Glomerular visceral epithelial cell (primary cell): ENCODE measurements at regions not wholly inside any gene's neighbourhood (a gene's known extent, or its start where the extent isn't known, plus 50 kb on each side); places are given as distances from the start of the nearest gene placed in this dataset.

Experiments
- DNase-seq: peaks from one replicate; pipeline ENCODE4 v3.0.0-alpha.2; 2016; ENCODE audit errors: extremely low spot score

DNA sequence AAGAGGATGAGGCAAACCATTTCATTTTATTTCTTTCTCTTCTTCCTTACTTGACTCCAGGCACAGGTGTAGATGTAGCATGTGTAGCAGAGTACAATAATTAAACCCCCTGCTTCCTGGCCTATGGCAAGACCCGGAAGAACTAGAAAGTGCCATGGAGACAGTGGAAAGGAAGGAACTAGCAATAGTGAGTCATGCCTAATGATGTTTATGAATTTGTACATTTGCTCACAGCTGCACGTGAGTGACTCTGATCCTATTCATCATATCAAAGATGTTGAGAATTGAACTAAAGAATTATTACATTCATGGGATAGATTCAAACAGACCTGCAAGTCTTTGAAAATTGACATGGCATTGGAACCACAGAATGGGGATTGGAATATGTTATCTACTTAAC lies 2233.9 kb upstream of the TENM3 start:
- no peak for DNase-seq

DNA sequence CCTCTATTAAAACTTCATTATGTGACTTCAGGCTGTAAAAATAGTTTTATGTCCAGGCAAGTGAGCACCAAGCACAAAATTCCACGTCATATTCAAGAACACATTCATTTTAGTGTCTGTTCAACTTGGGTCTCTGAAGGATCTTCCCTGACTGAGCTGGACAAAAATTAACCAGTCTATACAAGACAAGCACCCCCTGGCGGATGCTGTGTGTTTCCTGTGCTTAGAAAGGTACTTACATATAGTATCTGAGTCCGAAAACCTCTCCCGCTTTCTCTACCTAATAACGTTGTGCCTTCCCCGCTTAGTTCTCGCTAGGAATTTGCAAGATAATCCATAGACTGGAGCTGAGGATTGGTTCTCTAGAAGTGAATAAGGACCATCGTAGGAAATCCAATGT lies 2214.5 kb upstream of the TENM3 start:
- DNase-seq: peak; percentile 41

DNA sequence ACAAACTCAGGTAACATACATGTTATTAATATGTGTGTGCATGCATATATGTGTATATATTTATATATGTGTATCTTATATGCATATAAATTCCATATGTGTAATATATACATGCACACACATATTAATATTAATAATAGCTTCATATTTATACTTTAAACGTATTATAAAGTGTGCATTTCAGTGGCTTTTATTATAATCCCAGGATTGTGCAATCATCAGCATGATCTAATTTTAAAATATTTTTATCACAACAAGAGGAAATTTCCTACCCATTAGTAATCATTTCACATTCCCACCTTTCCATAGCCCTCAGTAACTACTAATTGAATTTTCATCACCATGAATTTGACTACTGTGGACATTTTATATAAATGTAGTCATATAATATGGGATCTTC lies 2211.9 kb upstream of the TENM3 start:
- DNase-seq: no peak

DNA sequence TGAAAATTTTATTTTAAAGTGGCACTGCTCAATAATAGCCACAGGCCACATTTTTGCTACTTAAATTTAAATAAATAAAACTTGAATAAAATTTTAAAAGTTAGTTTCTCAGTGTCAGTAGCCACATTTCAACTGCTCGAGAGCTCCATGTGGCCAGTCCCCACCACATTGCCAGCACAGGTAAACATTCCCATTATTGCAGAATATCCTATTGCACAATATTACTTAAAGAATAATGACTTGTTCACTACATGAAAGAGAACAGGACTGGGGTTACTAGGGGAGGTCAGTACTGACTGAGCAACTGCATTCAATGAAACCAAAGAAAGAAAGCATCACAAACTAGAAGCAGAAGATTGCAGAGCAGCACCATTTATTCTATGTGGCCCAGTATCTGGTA lies 2201.6 kb upstream of the TENM3 start:
- no peak for DNase-seq

DNA sequence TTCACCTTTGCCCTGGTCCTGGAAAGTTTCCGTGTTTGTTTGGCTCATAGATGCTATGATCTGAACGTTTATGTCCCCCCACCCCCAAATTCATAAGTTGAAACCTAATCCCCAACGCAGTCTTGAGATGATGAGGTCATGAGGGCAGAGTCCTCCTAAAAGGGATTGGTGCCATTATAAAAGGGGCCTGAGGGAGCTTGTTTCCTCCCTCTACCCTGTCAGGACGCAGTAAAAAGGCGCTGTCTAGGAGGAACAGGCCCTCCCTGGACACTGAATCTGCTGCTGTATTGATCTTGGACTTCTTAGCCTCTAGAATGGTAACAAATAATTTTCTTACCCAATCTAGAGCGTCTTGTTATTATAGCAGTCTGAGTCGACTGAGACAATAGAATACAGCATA lies 2190.6 kb upstream of the TENM3 start:
- no peak for DNase-seq

DNA sequence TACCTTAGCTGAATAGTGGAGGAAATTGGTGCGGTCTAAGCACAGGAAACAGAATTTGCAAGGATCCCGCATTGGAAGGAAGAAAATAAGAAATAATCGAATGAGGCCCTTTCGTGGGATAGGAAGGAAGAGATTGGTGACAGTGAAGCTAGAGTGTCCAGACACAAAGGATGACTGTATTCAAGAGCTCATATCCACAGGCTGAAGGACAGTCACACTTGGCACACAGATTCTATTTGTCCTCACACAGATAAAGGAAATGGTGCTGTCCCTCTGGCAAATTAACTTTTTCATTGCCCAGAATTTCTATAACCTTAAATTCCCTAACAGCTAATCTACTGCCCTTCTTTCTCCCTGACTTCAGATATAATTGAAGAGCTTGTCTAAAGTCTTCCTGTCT lies 2188.9 kb upstream of the TENM3 start:
- no peak for DNase-seq

DNA sequence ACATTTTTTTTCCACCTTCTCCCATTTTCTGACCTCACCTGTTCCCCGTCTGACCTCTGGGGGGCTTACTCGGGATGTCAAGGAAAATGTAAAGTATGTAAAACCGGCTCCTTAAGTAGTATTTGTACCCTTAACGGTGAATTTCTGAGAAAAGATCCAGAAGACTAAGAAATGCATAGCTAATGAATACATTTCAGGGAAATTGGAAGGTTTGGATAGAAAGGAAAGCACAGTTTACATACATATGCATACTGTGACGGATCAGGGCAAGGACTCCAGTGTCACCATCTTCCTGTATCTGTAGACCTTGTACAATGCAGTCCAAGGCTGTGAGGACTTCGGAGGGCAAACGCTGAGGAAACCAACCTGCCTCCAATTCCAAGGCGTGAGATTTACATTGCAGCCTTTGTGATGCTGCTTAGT lies 2185.9 kb upstream of the TENM3 start:
- peak; percentile 15 for DNase-seq

DNA sequence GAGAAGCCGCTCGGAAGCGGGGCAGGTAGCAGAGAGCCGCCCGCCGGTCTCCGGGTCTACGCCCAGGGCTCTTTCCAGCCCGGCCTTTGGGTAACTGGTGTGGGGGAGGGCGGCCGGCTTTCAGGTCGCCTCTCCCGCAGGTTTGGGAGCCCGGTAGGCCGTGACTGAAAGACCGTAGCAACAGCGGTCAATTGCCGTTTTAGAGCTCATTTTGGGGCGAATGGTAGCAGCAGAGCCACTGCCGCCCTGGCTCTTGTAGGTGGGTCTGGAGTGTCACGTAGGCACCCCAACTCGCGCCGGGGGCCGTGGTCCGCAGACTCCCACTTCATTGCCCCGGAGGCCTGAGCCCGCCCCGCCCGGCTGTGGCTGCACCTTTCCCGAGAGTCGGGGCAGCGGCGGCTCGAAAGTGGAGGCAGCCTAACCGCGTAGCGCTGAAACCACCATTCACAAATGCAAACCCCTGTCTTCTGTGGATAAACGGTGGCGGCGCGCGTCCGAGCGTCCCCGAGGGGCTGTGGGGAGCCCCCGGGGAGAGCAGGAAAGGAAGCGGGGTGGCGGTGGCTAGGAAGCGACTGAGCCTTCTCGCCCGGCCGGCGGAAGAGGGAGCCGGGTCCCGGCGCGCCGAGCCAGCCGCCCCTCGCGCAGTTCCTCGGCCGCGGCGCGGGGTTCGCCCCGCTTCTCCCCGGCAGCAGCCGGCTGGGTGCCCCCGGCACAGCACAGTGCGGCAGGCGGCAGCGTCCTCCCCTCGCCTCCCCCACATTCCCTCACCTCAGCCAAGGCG lies 2185.1 kb upstream of the TENM3 start:
- peak; percentile 32 for DNase-seq

DNA sequence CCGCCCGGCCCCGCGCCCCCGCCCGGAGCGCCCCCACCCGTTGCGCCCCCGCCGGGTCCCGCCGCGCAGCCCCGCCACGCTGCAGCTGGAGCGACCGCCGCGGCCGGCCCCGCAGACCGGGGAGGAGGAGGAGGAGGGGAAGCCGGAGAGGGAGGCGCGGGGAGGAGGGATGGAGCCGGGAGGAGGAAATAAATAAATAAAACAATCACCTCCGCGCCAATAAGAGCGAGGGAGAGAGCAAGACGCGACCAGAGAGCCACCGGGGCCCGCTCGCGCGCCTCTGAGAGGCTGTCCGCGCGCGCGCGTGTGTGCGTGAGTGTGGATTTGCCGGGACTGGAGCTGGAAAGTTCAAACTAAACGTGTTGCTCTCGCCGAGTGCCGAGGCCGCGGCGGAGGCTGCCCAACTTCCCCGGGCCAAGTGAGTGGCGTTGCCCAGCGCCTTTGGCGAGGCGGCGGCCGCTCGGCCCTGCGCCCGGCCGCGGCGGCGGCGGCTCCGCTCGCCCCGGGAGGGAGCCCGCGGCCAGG lies 2184.4 kb upstream of the TENM3 start:
- DNase-seq: peak; percentile 67

DNA sequence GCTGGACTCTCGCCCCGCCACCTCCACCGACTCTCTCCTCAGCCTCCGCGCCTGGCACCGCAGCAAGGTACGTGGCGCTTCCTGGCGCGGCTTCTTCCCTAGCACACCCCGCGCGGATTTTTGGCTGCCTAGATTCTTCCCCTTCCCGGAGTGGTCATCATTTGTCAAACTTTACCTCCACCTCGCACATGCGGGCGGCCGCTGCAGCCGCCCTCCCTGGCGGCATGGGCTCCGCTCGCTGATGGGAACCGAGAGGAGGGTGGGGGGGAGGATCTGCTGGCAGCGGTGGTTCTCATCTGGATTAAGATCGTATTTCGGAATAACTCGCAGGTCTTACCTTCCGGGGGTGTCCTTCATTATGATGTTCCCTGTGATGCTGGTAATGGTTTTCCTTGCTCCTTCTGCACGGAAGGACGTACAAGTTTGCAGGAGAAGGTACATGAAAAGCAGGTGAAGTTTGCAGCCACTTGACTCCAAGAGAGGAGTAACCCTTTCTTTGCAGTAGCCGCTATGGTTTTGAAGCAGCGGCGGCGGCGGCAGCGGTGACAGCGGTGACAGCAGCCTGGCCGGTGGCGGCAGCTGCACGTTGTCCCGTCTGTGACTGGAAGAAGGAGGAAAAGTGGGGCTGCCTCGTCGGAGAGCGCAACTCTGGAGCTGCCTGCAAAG lies 2183.9 kb upstream of the TENM3 start:
- DNase-seq: peak; percentile 23

DNA sequence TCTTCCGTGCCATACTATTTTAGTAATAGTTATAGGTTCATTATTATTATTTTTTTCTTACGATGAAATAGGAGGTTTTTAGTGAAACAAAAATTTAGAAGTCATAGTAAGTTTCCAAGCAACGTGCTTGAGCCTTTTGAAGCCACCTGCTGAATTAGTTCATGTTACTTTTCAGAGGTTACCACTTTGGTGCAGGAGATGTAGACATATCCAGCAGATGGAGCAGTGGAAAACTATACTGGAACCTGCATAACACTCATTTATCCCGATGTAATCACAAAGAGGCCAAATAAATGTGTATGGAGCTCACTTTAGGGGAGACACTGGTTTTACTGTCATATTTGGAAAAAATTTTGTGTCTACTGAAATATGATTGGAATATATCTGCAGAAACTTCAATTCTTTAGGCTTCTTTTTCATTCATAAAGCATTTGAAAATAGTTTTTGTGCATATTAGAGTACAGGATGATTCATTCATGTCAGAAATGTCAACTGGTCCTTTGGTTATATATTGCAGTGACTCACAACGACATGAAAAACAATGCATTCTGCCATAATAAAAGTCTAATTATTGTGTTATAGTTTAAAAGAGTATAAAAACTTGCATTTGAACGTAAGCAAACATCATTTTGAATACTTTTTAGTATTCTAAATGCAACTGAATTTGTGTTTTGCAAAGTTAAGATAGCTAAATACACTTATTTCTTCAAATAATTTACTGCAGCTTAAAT lies 2182.9 kb upstream of the TENM3 start:
- DNase-seq: peak; percentile 23

DNA sequence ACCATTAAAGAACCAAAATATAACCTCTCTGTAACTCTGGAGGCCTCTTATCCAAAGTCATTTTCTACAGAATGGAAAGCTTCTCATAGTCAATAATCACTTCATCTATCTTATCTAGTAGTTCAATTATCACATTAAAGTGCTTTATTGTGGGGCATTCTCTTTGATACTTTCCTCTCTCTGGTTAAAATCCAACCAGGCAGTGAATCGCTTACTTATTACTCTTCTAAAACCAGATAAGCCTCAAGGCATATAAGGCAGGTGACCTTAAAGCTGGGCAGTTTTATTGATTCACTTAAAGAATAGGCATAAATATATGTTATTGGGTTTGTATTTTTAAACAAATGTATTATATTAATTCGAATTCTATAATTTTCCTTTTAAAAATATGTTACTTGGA lies 2162.1 kb upstream of the TENM3 start:
- DNase-seq: no peak

DNA sequence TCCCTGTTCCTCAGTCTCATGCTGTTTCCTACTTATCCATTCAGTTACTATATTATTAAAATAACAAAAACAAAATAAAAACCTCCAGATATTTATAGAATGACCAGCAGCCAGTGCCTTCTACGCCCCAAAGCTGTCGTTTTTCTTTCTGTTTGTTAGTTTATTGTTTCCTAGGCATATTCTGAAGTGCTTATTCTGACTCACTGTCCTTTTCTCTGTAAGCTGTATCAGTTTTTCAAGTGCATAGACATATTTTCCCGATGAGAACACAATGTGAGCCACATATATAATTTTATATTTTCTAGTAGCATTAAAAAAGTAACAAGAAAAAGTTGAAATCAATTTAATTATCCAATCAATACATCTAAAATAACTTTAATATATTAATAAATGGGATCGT lies 2158.6 kb upstream of the TENM3 start:
- DNase-seq: no peak

DNA sequence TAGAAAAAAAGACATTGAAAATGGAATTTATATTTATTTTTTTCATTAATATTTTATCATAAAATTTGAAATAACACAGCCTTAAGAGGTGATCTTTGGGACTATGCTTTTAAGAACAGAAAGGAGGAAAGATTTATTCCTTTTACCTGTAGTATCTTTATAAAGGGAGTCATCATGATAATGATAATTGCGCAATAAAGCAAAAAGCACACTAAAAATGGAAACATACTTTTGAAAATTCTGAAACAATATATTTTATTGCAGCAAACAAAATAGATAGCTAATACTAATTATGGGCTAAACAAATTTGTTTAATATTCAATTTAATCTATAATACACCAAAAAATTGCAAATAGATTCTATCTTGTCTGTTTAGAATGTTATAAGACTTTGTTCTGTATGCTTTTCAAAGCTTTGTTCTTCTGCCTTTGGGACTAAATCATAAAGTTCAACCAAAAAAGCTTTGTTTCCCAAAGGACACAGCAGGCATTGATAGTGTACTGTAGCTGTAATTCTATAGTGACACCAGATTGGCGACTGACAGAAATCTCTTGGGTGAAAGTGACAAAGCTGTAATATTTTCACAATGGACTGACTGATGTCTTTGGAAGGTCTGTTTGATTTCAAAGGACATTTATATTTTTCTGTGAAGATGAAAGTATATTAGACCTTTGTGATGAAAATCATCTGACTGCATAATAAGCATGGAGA lies 2156.6 kb upstream of the TENM3 start:
- no peak for DNase-seq

DNA sequence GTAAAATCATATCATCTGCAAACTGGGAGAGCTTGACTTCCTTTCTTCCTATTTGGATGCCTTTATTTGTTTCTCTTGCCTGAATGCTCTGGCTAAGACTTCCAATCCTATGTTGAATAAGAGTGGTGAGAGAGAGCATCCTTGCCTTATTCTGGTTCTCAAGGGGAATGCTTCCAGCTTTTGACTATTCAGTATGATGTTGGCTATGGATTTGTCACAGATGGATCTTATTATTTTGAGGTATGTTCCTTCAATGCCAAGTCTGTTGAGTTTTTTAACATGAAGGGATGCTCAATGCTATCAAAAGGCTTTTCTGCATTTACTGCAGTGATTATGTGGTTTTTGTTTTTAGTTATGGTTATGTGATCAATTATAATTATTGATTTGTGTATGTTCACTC lies 2144.6 kb upstream of the TENM3 start:
- no peak for DNase-seq

DNA sequence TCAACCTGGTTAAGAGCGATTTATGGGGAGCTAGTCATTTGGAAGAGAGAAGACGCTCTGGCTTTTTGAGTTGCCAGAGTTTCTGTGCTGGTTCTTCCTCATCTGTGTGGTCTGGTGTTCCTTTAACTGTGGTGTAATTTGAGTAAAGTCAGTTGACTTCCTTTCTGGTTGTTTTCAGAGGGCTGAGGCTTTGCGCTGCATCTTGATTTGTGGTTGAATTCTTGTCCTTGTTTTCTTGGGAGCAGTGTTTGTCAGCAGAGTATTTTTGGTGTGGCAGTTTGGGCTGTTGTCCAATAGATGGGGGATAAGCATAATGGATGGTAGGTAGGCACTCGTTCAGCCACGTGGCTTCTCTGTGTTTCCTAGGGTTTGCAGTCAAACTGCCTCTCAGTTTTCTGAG lies 2143.2 kb upstream of the TENM3 start:
- no peak for DNase-seq

DNA sequence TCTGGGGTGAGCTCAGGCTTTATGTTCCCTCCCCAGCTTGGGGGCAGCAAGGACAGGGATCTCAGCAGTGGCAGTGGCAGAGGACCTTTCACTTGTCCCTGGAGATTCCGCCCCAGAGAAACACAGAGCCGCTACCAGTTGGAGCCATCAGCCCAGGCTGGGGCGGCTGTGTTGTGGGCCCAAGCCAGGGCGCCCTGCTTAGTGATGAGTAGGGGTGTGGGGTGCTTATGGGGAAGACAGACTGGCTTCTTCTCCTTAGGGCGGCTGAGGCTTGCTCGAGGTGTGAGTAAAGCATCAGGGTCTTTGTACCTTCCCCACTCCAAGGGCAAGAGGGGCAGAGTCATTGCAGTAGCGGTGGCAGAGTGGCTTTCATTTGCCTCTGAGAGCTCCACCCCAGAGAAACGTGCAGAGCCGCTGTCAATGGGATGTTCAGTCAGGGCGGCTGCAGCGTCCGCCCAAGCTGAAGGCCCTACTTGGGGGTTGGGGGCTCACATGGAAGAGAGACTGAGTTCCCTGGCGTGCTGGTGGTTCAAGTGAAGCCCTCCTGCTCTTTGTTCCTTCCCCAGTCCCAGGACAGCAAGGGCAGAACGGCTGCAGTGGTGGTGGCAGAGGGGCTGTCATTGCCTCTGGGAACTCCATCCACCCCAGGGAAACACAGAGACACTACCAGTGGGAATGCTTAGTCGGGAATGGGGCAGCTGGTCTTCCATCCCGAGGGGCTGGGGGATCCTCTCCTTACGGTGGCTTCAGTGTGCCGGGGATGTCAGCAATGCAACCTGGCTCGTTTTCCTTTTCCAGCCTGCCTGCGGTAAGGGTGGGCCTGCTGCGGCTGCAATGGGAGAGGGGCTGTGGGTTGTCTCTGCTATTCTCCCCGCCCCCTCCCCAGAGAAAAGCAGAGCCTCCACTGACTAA lies 2142.5 kb upstream of the TENM3 start:
- DNase-seq: no peak

DNA sequence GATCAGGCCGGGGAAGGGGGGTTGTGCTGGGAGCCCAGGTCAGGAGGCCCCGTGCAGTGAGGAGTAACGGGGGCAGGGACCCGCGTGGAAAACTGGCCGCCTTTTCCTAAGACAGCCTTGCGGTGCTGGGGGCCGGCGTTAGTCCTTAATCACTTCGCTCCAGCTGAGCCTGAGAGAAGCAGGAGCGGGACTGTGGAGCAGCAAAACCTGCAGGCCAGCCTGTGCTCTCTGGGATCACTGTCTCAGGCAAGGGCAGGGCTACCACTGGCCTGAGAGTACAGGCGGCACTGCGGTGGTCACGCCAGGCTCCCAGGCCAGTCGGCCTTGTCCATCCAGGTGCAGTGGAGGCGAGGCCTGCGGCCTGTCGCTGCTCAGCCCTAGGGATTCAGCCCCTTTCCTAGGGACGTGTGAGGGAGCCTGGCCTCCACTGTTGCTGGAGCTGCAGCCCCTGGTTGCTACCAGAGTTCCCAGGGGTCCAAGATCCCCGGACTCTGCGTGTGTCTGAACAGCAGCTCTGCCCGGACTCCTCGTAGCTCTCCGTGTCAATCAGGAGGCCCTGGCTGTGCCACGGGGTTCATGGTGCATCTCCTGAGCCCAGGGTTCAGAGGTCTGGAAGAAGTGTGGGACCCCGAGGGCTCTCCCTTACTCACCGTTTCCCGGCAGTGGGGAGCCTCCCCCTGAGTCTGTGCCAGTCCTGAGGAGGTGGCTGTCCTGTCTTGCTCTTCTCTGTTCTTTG lies 2141.7 kb upstream of the TENM3 start:
- DNase-seq: no peak

DNA sequence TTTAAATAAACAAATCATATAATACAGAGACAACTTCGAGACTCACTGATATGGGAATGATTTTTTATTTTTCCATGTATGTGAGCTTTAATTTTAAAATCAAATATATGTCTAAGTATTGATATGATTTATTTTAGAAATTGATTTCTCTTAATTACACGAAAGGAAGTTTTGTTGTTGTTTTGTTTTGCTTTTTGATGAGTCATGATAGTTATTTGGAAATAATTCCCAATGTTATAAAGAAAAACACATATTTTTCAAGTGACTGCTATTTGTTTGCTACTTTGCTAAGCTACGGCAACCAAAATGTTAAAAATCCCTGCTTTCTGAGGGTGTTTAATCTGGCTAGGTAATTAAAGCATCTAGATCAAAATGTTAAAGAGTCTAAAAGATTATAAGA lies 2139.4 kb upstream of the TENM3 start:
- no peak for DNase-seq

DNA sequence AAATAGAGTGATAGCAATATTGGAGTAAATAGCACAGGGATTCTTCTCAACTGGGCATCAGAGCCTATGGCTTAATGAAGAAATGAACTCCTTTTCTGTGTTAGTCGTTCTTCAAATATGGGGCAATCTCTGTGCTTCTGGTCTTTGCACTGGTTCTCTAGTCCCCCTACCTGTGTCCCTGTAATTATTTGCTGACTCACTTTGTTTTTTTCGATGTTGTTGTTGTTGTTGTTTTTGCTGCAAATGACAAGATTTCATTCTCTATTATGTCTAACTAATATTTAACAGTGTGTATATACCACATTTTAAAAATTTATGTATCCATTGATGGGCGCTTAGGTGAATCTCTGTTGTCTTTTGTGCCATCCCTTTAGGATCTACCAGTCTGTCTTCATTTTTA lies 2137.8 kb upstream of the TENM3 start:
- no peak for DNase-seq
